H1 (cell line): ENCODE measurements at regions not wholly inside any gene's neighbourhood (a gene's known extent, or its start where the extent isn't known, plus 50 kb on each side); places are given as distances from the start of the nearest gene placed in this dataset.

Source experiments
- CTCF ChIA-PET: fragments of 300-600 bp; sonication (Branson Sonifier 250); formaldehyde crosslinking; loops from one replicate; lab custom pipeline; 2021; ENCODE audit not compliant: partially characterized antibody; lab: Charles Lee
- POLR2A ChIA-PET: fragments of 300-600 bp; sonication (Branson Sonifier 250); formaldehyde crosslinking; loops from one replicate; lab custom pipeline; 2021; ENCODE audit warnings: inconsistent platforms; ENCODE audit not compliant: partially characterized antibody; lab: Charles Lee
- DNase-seq, 2 experiments: peaks; one replicate each; pipeline versions ENCODE4 v3.0.0 to v3.0.0-alpha.2; 2010 to 2022; ENCODE audit warnings: low spot score in 2 of 2, low read depth in 1 of 2, mixed read lengths in 1 of 2
- FAIRE-seq: peaks from 2 replicates; lab custom pipeline; 2011; peaks lifted over from hg19 to GRCh38; lab: Jason Lieb, UNC
- H2AFZ ChIP-seq: 2 replicates; pipeline ENCODE4 v1.8.1; 2012; ENCODE audit warnings: low read length, inconsistent platforms
- H2AK5ac ChIP-seq: 2 replicates; pipeline ENCODE4 v1.6.1; 2013; ENCODE audit warnings: low read depth, low read length
- H2BK120ac ChIP-seq: replicated peaks from 2 replicates; pipeline ENCODE3; 2013; ENCODE audit warnings: low read depth, low read length, inconsistent platforms
- H2BK12ac ChIP-seq: 2 replicates; pipeline ENCODE4 v1.6.1; 2013; ENCODE audit warnings: low read depth, low read length
- H2BK15ac ChIP-seq: 2 replicates; pipeline ENCODE4 v1.6.1; 2013; ENCODE audit warnings: low read length
- H2BK20ac ChIP-seq: 2 replicates; pipeline ENCODE4 v1.6.1; 2013; ENCODE audit warnings: low read length
- H2BK5ac ChIP-seq: 2 replicates; pipeline ENCODE4 v1.6.1; 2013; ENCODE audit warnings: low read depth, low read length
- H3K14ac ChIP-seq: 2 replicates; pipeline ENCODE4 v1.6.1; 2013; ENCODE audit warnings: inconsistent platforms; ENCODE audit not compliant: insufficient read length
- H3K18ac ChIP-seq: 2 replicates; pipeline ENCODE4 v1.6.1; 2013; ENCODE audit warnings: low read length; ENCODE audit errors: extremely low read depth
- H3K23ac ChIP-seq: 2 replicates; pipeline ENCODE4 v1.6.1; 2013; ENCODE audit warnings: inconsistent platforms; ENCODE audit not compliant: insufficient read length
- H3K23me2 ChIP-seq: 2 replicates; pipeline ENCODE4 v1.6.1; 2013; ENCODE audit warnings: low read depth, low read length
- H3K27ac ChIP-seq: 2 replicates; pipeline ENCODE4 v1.6.1; 2011; ENCODE audit warnings: low read depth, low read length, inconsistent platforms
- H3K27me3 ChIP-seq, 4 experiments: replicated peaks in 1 of 4; 1 replicate in 1 of 4; 2 replicates in 3 of 4; pipeline versions ENCODE4 v1.6.1 to v1.8.1; 2011 to 2013; ENCODE audit warnings: low read length in 3 of 4, mild to moderate bottlenecking in 3 of 4, inconsistent platforms in 2 of 4, mixed read lengths in 2 of 4, moderate library complexity in 1 of 4; ENCODE audit not compliant: control insufficient read depth in 3 of 4, insufficient read depth in 3 of 4; ENCODE audit errors: extremely low read depth in 1 of 4
- H3K36me3 ChIP-seq, 4 experiments: 2 replicates each; pipeline versions ENCODE4 v1.6.1 to v1.8.1; 2011 to 2013; ENCODE audit warnings: mild to moderate bottlenecking in 4 of 4, low read length in 3 of 4, moderate library complexity in 2 of 4, control low read depth in 1 of 4, inconsistent platforms in 1 of 4; ENCODE audit not compliant: insufficient read depth in 4 of 4, control insufficient read depth in 2 of 4
- H3K4ac ChIP-seq: replicated peaks from 2 replicates; pipeline ENCODE3; 2013; ENCODE audit warnings: low read length, low read depth, mixed read lengths, inconsistent platforms; ENCODE audit not compliant: insufficient read length
- H3K4me1 ChIP-seq, 4 experiments: replicated peaks in 1 of 4; 1 replicate in 1 of 4; 2 replicates in 3 of 4; pipeline versions ENCODE4 v1.6.1 to v1.8.1; 2011 to 2013; ENCODE audit warnings: low read length in 3 of 4, inconsistent platforms in 2 of 4, mixed read lengths in 1 of 4; ENCODE audit not compliant: insufficient read depth in 4 of 4, control insufficient read depth in 3 of 4
- H3K4me2 ChIP-seq, 2 experiments: 2 replicates each; pipeline versions ENCODE4 v1.6.1 to v1.8.1; 2011 to 2013; ENCODE audit warnings: low read depth in 2 of 2, low read length in 2 of 2, control low read depth in 1 of 2, inconsistent platforms in 1 of 2, mild to moderate bottlenecking in 1 of 2; ENCODE audit not compliant: insufficient read depth in 1 of 2
- H3K4me3 ChIP-seq, 4 experiments: fragments of 200-600, 300-600 bp in 1 of 4; sonication (generic), shearing (Covaris generic), sonication (Bioruptor Twin) in 1 of 4; 2 replicates each; pipeline versions ENCODE4 v1.5.1 to v1.8.1; 2011 to 2016; ENCODE audit warnings: low read length in 4 of 4, low read depth in 3 of 4, control low read depth in 2 of 4, inconsistent platforms in 2 of 4, mild to moderate bottlenecking in 2 of 4, mixed read lengths in 1 of 4, moderate library complexity in 1 of 4; ENCODE audit not compliant: insufficient read depth in 2 of 4; ENCODE audit errors: extremely low read depth in 1 of 4
- H3K56ac ChIP-seq: replicated peaks from 2 replicates; pipeline ENCODE3; 2013; ENCODE audit warnings: low read depth, mild to moderate bottlenecking, mixed read lengths, low read length, inconsistent platforms; ENCODE audit not compliant: insufficient read length
- H3K79me1 ChIP-seq: 2 replicates; pipeline ENCODE4 v1.6.1; 2013; ENCODE audit warnings: low read depth, low read length, control low read depth
- H3K79me2 ChIP-seq, 2 experiments: 2 replicates each; pipeline versions ENCODE4 v1.6.1 to v1.8.1; 2012 to 2013; ENCODE audit warnings: low read length in 2 of 2, mild to moderate bottlenecking in 2 of 2, inconsistent platforms in 1 of 2; ENCODE audit not compliant: insufficient read depth in 2 of 2, control insufficient read depth in 1 of 2
- H3K9ac ChIP-seq, 4 experiments: replicated peaks in 1 of 4; 1 replicate in 1 of 4; 2 replicates in 3 of 4; pipeline versions ENCODE4 v1.6.1 to v1.8.1; 2011 to 2013; ENCODE audit warnings: low read depth in 3 of 4, low read length in 3 of 4, control low read depth in 2 of 4, mild to moderate bottlenecking in 2 of 4, moderate library complexity in 2 of 4, inconsistent platforms in 1 of 4; ENCODE audit errors: extremely low read depth in 1 of 4
- H3K9me3 ChIP-seq, 2 experiments: 2 replicates each; pipeline versions ENCODE4 v1.6.1 to v1.8.1; 2012 to 2013; ENCODE audit warnings: mild to moderate bottlenecking in 2 of 2, moderate library complexity in 2 of 2, control low read depth in 1 of 2, inconsistent platforms in 1 of 2, low read depth in 1 of 2, low read length in 1 of 2, mixed read lengths in 1 of 2; ENCODE audit not compliant: insufficient read depth in 2 of 2
- H4K20me1 ChIP-seq, 2 experiments: replicated peaks in 1 of 2; 2 replicates each; pipeline versions ENCODE3 to v1.8.1; 2011 to 2013; ENCODE audit warnings: inconsistent platforms in 2 of 2, low read length in 2 of 2, mild to moderate bottlenecking in 1 of 2; ENCODE audit not compliant: insufficient read depth in 2 of 2, control insufficient read depth in 1 of 2
- H4K5ac ChIP-seq: 2 replicates; pipeline ENCODE4 v1.6.1; 2013; ENCODE audit warnings: low read length, low read depth, mixed read lengths, inconsistent platforms; ENCODE audit not compliant: insufficient read length
- H4K8ac ChIP-seq: 2 replicates; pipeline ENCODE4 v1.8.0; 2013; ENCODE audit warnings: mild to moderate bottlenecking, moderate library complexity, low read length, inconsistent platforms; ENCODE audit not compliant: insufficient read depth; ENCODE audit errors: extremely low read depth
- H4K91ac ChIP-seq: replicated peaks from 2 replicates; pipeline ENCODE3; 2013; ENCODE audit warnings: low read length, mixed read lengths, inconsistent platforms; ENCODE audit not compliant: insufficient read length
- ATF3 ChIP-seq: IDR thresholded peaks from 2 replicates; pipeline ENCODE4 v1.6.1; 2011; ENCODE audit warnings: low read depth, mild to moderate bottlenecking, low read length; ENCODE audit not compliant: insufficient read depth
- CREB1 ChIP-seq: IDR thresholded peaks from 2 replicates; pipeline ENCODE4 v1.6.1; 2012; ENCODE audit warnings: inconsistent platforms
- CTCF ChIP-seq, 3 experiments: IDR thresholded peaks; 1 replicate in 2 of 3; 2 replicates in 1 of 3; pipeline versions ENCODE4 v1.5.1 to v1.6.1; 2011; ENCODE audit warnings: low read length in 3 of 3, mild to moderate bottlenecking in 3 of 3, inconsistent platforms in 2 of 3, low read depth in 1 of 3, moderate library complexity in 1 of 3; ENCODE audit not compliant: insufficient read depth in 1 of 3; ENCODE audit errors: control extremely low read depth in 1 of 3
- EGR1 ChIP-seq: IDR thresholded peaks from 2 replicates; pipeline ENCODE4 v1.6.1; 2011; ENCODE audit warnings: low read depth, low read length, borderline replicate concordance
- EP300 ChIP-seq, 2 experiments: IDR thresholded peaks; 1 replicate in 1 of 2; 2 replicates in 1 of 2; pipeline ENCODE4 v1.6.1; 2011 to 2012; ENCODE audit warnings: low read depth in 2 of 2, low read length in 2 of 2, mild to moderate bottlenecking in 2 of 2, borderline replicate concordance in 1 of 2, inconsistent platforms in 1 of 2, moderate library complexity in 1 of 2
- JUND ChIP-seq: IDR thresholded peaks from 2 replicates; pipeline ENCODE4 v1.6.1; 2011; ENCODE audit warnings: mild to moderate bottlenecking, improper control_type of control experiment, low read length
- KDM5A ChIP-seq: fragments of 200-600 bp; IDR thresholded peaks from 2 replicates; pipeline ENCODE4 v1.7.1; 2012; ENCODE audit warnings: mild to moderate bottlenecking, low read length, inconsistent platforms, mixed read lengths
- SP2 ChIP-seq: IDR thresholded peaks from 2 replicates; pipeline ENCODE4 v1.6.1; 2012; ENCODE audit warnings: mild to moderate bottlenecking, low read length, inconsistent platforms
- SUZ12 ChIP-seq: fragments of 200-600 bp; sonication (generic); IDR thresholded peaks from 2 replicates; pipeline ENCODE4 v1.6.1; 2012; ENCODE audit warnings: mild to moderate bottlenecking, inconsistent platforms, low read length, moderate library complexity, mixed read lengths
- USF2 ChIP-seq: IDR thresholded peaks from 2 replicates; pipeline ENCODE4 v1.6.1; 2011; ENCODE audit warnings: low read length, improper control_type of control experiment
- WGBS, 2 experiments: shearing (Covaris generic) in 1 of 2; methylation state at CpG; one replicate each; pipeline versions ENCODE4 v1.1.6 to v1.1.7; 2013 to 2015; ENCODE audit warnings: low lambda C conversion rate in 2 of 2, mixed read lengths in 2 of 2, inconsistent platforms in 1 of 2, low coverage in 1 of 2, missing lambda C conversion rate in 1 of 2; ENCODE audit not compliant: insufficient replicate concordance in 2 of 2, insufficient coverage in 1 of 2, insufficient read length in 1 of 2; ENCODE audit errors: extremely low coverage in 1 of 2, missing lambda C conversion rate in 1 of 2; 5-methylcytosine and 5-hydroxymethylcytosine counted together

- CTCF ChIA-PET = interaction anchor here (0.9 kb wide), 1 partner anchor 729 kb away, joined by 3 read pairs; no protein-coding TSS in a partner anchor
- no peak overlapping the region for H2BK5ac ChIP-seq
- TF ChIP-seq CTCF (IDR thresholded peaks at IDR 0.05; ENCODE audit: control extremely low read depth in 1 of 3, insufficient read depth in 1 of 3, low read depth in 1 of 3, low read length in 3 of 3) (no peak), EGR1 (no peak), EP300 (IDR thresholded peaks at IDR 0.05; ENCODE audit: borderline replicate concordance in 1 of 2, low read depth in 2 of 2, low read length in 2 of 2) (no peak), JUND (no peak), KDM5A (no peak), CREB1 (no peak), SUZ12 (no peak), USF2 (no peak), ATF3 (no peak), SP2 (no peak)
Observed at GRCh38 chr20:24878657-24879056, 70.4 kb upstream of the CST7 start.

More at GRCh38 chr20:24878657-24879056, 70.4 kb upstream of the CST7 start:
- H4K5ac ChIP-seq = no peak overlapping the region
- H2BK15ac ChIP-seq = no peak overlapping the region
- WGBS, 2 experiments = 79% methylated on average over 6 of the region's 6 CpGs; no CpG with 5 or more reads in 1 of the 2 experiments
- H3K79me1 ChIP-seq = no peaks in the 10 kb centered on the region
- H3K36me3 ChIP-seq = no peaks in the 10 kb centered on the region
- no peaks in the 10 kb centered on the region; a peak in 1 of 4 replicates for H3K9me3 ChIP-seq
- H3K14ac ChIP-seq = no peak overlapping the region
- H4K8ac ChIP-seq = no peak overlapping the region
- H2BK12ac ChIP-seq = no peak overlapping the region
- H3K79me2 ChIP-seq = no peaks in the 10 kb centered on the region
- H2BK120ac ChIP-seq = no peak overlapping the region
- H2AFZ ChIP-seq = no peak overlapping the region
- H4K20me1 ChIP-seq = no peaks in the 10 kb centered on the region
- DNase-seq (no peak), FAIRE-seq (no peak)
- no peak overlapping the region for H3K18ac ChIP-seq
- no peak overlapping the region for H3K23ac ChIP-seq
- no peaks in the 10 kb centered on the region for H3K23me2 ChIP-seq
- H3K9ac ChIP-seq = no peak overlapping the region
- H3K4me2 ChIP-seq = no peak overlapping the region
- H3K4ac ChIP-seq = no peak overlapping the region
- H3K4me1 ChIP-seq = no peaks in the 10 kb centered on the region
- H4K91ac ChIP-seq = no peak overlapping the region
- H3K27me3 ChIP-seq = no peaks in the 10 kb centered on the region; a peak in 2 of 7 replicates
- H3K4me3 ChIP-seq = no peak overlapping the region
- no peak overlapping the region for H3K27ac ChIP-seq
- no peak overlapping the region for H2AK5ac ChIP-seq
- no peak overlapping the region for H3K56ac ChIP-seq
- POLR2A ChIA-PET = no interaction called here
- H2BK20ac ChIP-seq = no peak overlapping the region
